ENCODE measurements at regions not wholly inside any gene's neighbourhood (a gene's known extent, or its start where the extent isn't known, plus 50 kb on each side); places are given as distances from the start of the nearest gene placed in this dataset.

GRCh38 chr20:12893653-12894052 is 115.1 kb upstream of the SPTLC3 start:
- H3K27me3 Mint-ChIP-seq, result no peaks in the 10 kb centered on the region
- H3K4me3 Mint-ChIP-seq, result no peak overlapping the region
- POLR2A ChIA-PET, result no interaction called here
- no peaks in the 10 kb centered on the region for H3K4me1 Mint-ChIP-seq (ENCODE audit: low read depth)
- no peak overlapping the region for H3K27ac Mint-ChIP-seq
- intact Hi-C loops (cut with micrococcal nuclease), result no loop called here
- peaks cover 4% of the 10 kb centered on the region for H3K9me3 Mint-ChIP-seq
- CTCF ChIA-PET, result no interaction called here
- no peaks in the 10 kb centered on the region for H3K36me3 Mint-ChIP-seq
- no peak for DNase-seq

- no peak overlapping the region for H3K4me3 Mint-ChIP-seq
- POLR2A ChIA-PET, result no interaction called here
- no peaks in the 10 kb centered on the region for H3K4me1 Mint-ChIP-seq (ENCODE audit: low read depth)
- CTCF ChIA-PET, result no interaction called here
- H3K9me3 Mint-ChIP-seq, result peaks cover 4% of the 10 kb centered on the region
- H3K27ac Mint-ChIP-seq, result no peak overlapping the region
- intact Hi-C loops (cut with micrococcal nuclease), result no loop called here
- no peaks in the 10 kb centered on the region for H3K36me3 Mint-ChIP-seq
- H3K27me3 Mint-ChIP-seq, result no peaks in the 10 kb centered on the region
- DNase-seq, result no peak
Observed at GRCh38 chr20:12894089-12894488, 114.7 kb upstream of the SPTLC3 start.

- intact Hi-C loops (cut with micrococcal nuclease), result no loop called here
- no peaks in the 10 kb centered on the region for H3K27me3 Mint-ChIP-seq
- ChIA-PET CTCF (no interaction called here), POLR2A (no interaction called here)
- DNase-seq, result no peak
- H3K9me3 Mint-ChIP-seq, result no peaks in the 10 kb centered on the region
- no peaks in the 10 kb centered on the region for H3K4me1 Mint-ChIP-seq (ENCODE audit: low read depth)
- no peak overlapping the region for H3K4me3 Mint-ChIP-seq
- H3K36me3 Mint-ChIP-seq, result no peaks in the 10 kb centered on the region
- no peak overlapping the region for H3K27ac Mint-ChIP-seq
Observed at GRCh38 chr20:12896180-12896579, 112.6 kb upstream of the SPTLC3 start.

DNA sequence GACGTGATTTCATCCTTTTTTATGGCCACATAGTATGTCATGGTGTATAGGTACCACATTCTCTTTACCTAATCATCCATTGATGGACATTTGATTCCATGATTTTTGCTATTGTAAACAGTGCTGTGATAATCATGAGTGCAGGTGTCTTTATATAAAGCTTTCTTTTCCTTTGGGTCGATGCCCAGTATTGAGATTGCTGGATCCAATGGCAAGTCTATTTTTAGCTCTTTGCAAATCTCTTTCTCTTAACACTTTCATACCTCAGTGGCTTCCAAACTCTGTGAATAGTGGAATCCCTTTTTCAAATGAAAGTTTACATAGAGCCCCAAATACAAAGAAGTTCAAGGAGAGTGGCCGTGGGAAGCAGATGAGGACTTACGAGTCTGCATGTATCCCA is 105.8 kb upstream of the SPTLC3 start:
- H3K27me3 Mint-ChIP-seq, result no peaks in the 10 kb centered on the region
- no peaks in the 10 kb centered on the region for H3K36me3 Mint-ChIP-seq
- no peak overlapping the region for H3K4me3 Mint-ChIP-seq
- H3K4me1 Mint-ChIP-seq (ENCODE audit: low read depth), result no peaks in the 10 kb centered on the region
- CTCF ChIA-PET, result no interaction called here
- H3K27ac Mint-ChIP-seq, result no peak overlapping the region
- intact Hi-C loops (cut with micrococcal nuclease), result no loop called here
- POLR2A ChIA-PET, result no interaction called here
- no peak for DNase-seq
- peaks cover 3% of the 10 kb centered on the region for H3K9me3 Mint-ChIP-seq

GRCh38 chr20:12906361-12906760 is 102.4 kb upstream of the SPTLC3 start:
- Mint-ChIP-seq H3K9me3 (peaks cover 3% of the 10 kb centered on the region), H3K27ac (no peak overlapping the region), H3K27me3 (no peaks in the 10 kb centered on the region), H3K4me3 (no peak overlapping the region), H3K4me1 (ENCODE audit: low read depth) (no peaks in the 10 kb centered on the region), H3K36me3 (no peaks in the 10 kb centered on the region)
- CTCF ChIA-PET, result no interaction called here
- intact Hi-C loops (cut with micrococcal nuclease), result no loop called here
- no peak for DNase-seq
- POLR2A ChIA-PET, result no interaction called here

- ChIA-PET CTCF (no interaction called here), POLR2A (no interaction called here)
- intact Hi-C loops (cut with micrococcal nuclease), result no loop called here
- Mint-ChIP-seq H3K27ac (no peak overlapping the region), H3K27me3 (no peaks in the 10 kb centered on the region), H3K4me1 (ENCODE audit: low read depth) (no peaks in the 10 kb centered on the region), H3K36me3 (no peaks in the 10 kb centered on the region), H3K4me3 (no peak overlapping the region), H3K9me3 (no peaks in the 10 kb centered on the region)
- DNase-seq, result no peak
Observed at GRCh38 chr20:12911372-12911771, 97.4 kb upstream of the SPTLC3 start.

DNA sequence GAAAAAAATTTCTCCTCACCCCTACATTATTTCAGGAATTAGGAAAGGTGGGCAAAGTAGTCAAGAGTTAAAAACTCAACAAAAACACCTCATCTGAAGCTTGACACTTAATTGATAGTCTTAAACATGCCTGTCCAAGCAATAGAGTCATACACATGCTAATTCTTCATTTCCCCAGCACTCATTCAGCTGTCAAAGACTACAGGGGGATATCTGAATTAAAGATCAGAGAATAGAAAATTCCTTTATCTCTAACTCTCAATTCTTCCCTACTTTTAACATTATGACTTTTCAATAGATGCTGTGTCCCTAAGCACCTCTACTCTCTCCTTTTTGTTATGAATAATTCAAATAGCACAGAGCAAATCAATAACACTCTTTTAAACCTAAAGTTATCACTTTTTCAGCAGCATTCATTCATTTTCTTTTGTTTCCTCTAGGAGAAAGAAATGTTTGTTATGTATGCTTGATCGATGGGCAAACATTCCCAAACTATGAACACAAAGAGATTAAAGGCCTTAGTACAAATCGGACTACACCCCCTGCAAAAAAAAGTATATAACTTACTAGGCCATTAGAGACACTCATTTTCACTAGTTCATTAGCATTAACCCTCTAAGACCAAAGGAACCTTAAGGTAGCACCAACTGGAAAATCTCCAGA is 94.9 kb upstream of the SPTLC3 start:
- intact Hi-C loops (cut with micrococcal nuclease), result no loop called here
- Mint-ChIP-seq H3K27ac (no peak overlapping the region), H3K27me3 (no peaks in the 10 kb centered on the region), H3K36me3 (no peaks in the 10 kb centered on the region), H3K4me1 (ENCODE audit: low read depth) (no peaks in the 10 kb centered on the region), H3K9me3 (no peaks in the 10 kb centered on the region), H3K4me3 (no peak overlapping the region)
- CTCF ChIA-PET, result no interaction called here
- no peak for DNase-seq
- POLR2A ChIA-PET, result no interaction called here

GRCh38 chr20:12914804-12915203 is 94.0 kb upstream of the SPTLC3 start:
- H3K9me3 Mint-ChIP-seq, result no peaks in the 10 kb centered on the region
- H3K36me3 Mint-ChIP-seq, result no peaks in the 10 kb centered on the region
- no peaks in the 10 kb centered on the region for H3K4me1 Mint-ChIP-seq (ENCODE audit: low read depth)
- ChIA-PET POLR2A (no interaction called here), CTCF (no interaction called here)
- intact Hi-C loops (cut with micrococcal nuclease), result no loop called here
- no peak overlapping the region for H3K4me3 Mint-ChIP-seq
- no peak for DNase-seq
- no peaks in the 10 kb centered on the region for H3K27me3 Mint-ChIP-seq
- no peak overlapping the region for H3K27ac Mint-ChIP-seq

- CTCF ChIA-PET, result no interaction called here
- Mint-ChIP-seq H3K27ac (no peak overlapping the region), H3K36me3 (no peaks in the 10 kb centered on the region), H3K9me3 (peaks cover 1% of the 10 kb centered on the region), H3K4me1 (ENCODE audit: low read depth) (no peaks in the 10 kb centered on the region), H3K4me3 (no peak overlapping the region), H3K27me3 (no peaks in the 10 kb centered on the region)
- POLR2A ChIA-PET, result no interaction called here
- intact Hi-C loops (cut with micrococcal nuclease), result no loop called here
- DNase-seq, result no peak
Observed at GRCh38 chr20:12916699-12917098, 92.1 kb upstream of the SPTLC3 start.

DNA sequence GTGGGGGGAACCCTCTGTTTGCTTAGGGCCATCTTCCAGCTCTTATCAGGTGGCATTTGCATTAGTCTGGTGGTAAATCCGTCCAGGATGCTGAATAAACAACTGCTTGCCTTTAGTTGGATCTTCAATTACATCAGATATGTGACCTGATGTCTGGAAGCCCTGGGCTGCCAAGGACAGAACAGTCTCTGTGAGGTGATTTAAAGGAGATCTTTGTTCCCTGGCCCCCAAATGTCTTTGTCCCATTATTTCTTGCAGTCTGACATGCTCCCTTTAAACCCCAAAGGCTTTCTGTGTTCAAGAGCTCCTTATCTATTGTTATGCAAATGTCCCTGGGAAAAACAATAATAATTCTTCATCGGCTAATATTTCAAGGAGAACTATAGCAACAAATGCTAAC is 84.6 kb upstream of the SPTLC3 start:
- Mint-ChIP-seq H3K9me3 (peaks cover 7% of the 10 kb centered on the region), H3K27me3 (no peaks in the 10 kb centered on the region), H3K27ac (no peak overlapping the region), H3K4me1 (ENCODE audit: low read depth) (no peaks in the 10 kb centered on the region), H3K4me3 (no peak overlapping the region), H3K36me3 (no peaks in the 10 kb centered on the region)
- ChIA-PET POLR2A (no interaction called here), CTCF (no interaction called here)
- no peak for DNase-seq
- intact Hi-C loops (cut with micrococcal nuclease), result no loop called here

- no peaks in the 10 kb centered on the region for H3K4me1 Mint-ChIP-seq (ENCODE audit: low read depth)
- CTCF ChIA-PET, result interaction anchor here (0.6 to 1.8 kb wide), 4 partner anchors 15 to 183 kb away, joined by 3 to 5 read pairs (median 4); no protein-coding TSS in a partner anchor
- DNase-seq, result peak; percentile 28
- H3K27ac Mint-ChIP-seq, result no peak overlapping the region
- H3K4me3 Mint-ChIP-seq, result no peak overlapping the region
- POLR2A ChIA-PET, result no interaction called here
- H3K36me3 Mint-ChIP-seq, result no peaks in the 10 kb centered on the region
- peaks cover 7% of the 10 kb centered on the region for H3K9me3 Mint-ChIP-seq
- H3K27me3 Mint-ChIP-seq, result no peaks in the 10 kb centered on the region
- intact Hi-C loops (cut with micrococcal nuclease), result loop anchor here (1.0 to 5.0 kb wide), 2 partner anchors 181 to 622 kb away; no protein-coding TSS in a partner anchor
Observed at GRCh38 chr20:12925210-12925755, 83.5 kb upstream of the SPTLC3 start.

DNA sequence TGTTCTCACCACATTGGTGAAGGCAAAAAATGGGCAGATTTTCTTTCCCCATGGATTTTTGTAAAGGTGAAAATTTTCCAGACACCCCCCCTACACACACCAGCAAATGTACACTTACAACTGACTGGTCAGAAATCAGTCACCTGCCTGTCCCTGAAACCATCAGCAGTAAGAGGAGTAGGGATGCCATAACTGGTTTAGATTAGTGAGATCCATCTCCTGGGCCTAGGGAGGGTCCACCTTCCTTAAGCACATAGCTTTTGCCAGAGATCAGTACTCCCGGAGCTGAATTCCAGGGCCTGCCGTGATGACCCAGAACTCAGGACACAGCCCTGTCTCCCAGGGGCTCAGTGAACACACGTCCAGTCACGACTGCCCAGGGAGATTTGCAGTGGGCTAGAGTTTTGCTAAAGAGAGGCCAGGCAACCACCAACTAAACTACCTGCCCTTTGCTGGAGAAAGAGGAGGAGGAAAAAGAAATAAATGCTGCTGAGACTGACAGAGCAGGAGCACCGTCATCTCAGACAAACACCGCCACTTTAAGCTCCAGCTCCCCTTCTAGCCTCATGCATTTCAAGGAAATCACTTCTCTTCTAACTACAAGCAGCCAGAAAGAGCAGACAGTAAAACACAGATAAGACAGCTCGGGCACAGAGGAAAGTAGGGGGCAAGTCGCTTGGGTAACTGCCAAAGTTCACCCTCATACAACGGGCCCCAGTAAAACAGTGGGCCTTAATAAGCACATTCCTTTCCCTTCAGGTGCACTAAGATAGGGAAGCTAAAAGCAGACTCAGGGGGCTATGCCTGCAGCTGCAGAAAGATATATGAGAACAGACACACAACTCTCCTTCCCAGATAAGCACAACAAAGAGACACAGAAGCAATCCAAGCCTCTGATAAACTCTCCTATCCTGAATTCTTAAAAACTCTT is 82.6 kb upstream of the SPTLC3 start:
- no peak for DNase-seq
- H3K4me3 Mint-ChIP-seq, result no peak overlapping the region
- no peak overlapping the region for H3K27ac Mint-ChIP-seq
- no peaks in the 10 kb centered on the region for H3K27me3 Mint-ChIP-seq
- no peaks in the 10 kb centered on the region for H3K36me3 Mint-ChIP-seq
- peaks cover 7% of the 10 kb centered on the region for H3K9me3 Mint-ChIP-seq
- CTCF ChIA-PET, result interaction anchor here (0.6 to 1.8 kb wide), 4 partner anchors 14 to 182 kb away, joined by 3 to 5 read pairs (median 4); no protein-coding TSS in a partner anchor
- intact Hi-C loops (cut with micrococcal nuclease), result loop anchor here (1.0 to 5.0 kb wide), 2 partner anchors 180 to 621 kb away; no protein-coding TSS in a partner anchor
- H3K4me1 Mint-ChIP-seq (ENCODE audit: low read depth), result no peaks in the 10 kb centered on the region
- POLR2A ChIA-PET, result no interaction called here

Measured in activated CD4-positive, alpha-beta memory T cell treated with anti-CD3 and anti-CD28 coated beads for 36 hours (primary cell).